GM13976 (cell line): ENCODE measurements at regions not wholly inside any gene's neighbourhood (a gene's known extent, or its start where the extent isn't known, plus 50 kb on each side); places are given as distances from the start of the nearest gene placed in this dataset.

Source experiments
- DNase-seq: peaks from one replicate; pipeline ENCODE4 v3.0.0; 2012; ENCODE audit warnings: low spot score
- in situ Hi-C: fragments of 300-500 bp; cut with MboI; formaldehyde crosslinking; loops from one replicate; pipeline ENCODE4 v1.12.0; 2022; ENCODE audit warnings: low sequenced_read_pairs, mixed read lengths, inconsistent platforms; ENCODE audit not compliant: unreplicated experiment
- TF ChIP-seq, protein P1 (sequence below): IDR thresholded peaks from 2 replicates; pipeline ENCODE4 v1.5.1; 2012; ENCODE audit warnings: borderline replicate concordance, mild to moderate bottlenecking; ENCODE audit not compliant: insufficient read depth; ENCODE audit errors: extremely low read depth, missing control alignments, control extremely low read depth

DNA sequence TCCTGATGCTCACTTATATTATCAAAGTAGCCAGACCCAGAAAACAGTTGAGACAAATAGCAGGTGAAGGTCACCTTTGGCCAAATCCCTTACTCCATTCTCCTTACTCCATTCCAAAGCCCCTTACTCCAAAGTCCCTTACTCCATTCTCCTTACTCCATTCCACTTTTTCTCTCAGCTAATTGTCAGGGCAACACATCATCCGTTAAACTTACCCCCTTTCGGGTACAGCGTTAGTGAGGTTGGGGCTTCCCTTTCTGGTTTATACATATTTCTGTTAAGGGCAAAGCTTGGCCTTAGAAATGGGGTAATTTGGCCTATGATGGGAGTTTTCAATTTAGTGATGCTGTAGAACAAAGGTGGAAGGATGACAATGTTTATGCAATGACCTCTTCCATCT lies 111.8 kb upstream of the CCND2 start:
- in situ Hi-C loops, result no loop called here
- TF ChIP-seq, protein P1, sequence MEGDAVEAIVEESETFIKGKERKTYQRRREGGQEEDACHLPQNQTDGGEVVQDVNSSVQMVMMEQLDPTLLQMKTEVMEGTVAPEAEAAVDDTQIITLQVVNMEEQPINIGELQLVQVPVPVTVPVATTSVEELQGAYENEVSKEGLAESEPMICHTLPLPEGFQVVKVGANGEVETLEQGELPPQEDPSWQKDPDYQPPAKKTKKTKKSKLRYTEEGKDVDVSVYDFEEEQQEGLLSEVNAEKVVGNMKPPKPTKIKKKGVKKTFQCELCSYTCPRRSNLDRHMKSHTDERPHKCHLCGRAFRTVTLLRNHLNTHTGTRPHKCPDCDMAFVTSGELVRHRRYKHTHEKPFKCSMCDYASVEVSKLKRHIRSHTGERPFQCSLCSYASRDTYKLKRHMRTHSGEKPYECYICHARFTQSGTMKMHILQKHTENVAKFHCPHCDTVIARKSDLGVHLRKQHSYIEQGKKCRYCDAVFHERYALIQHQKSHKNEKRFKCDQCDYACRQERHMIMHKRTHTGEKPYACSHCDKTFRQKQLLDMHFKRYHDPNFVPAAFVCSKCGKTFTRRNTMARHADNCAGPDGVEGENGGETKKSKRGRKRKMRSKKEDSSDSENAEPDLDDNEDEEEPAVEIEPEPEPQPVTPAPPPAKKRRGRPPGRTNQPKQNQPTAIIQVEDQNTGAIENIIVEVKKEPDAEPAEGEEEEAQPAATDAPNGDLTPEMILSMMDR, result no peak
- DNase-seq, result no peak

DNA sequence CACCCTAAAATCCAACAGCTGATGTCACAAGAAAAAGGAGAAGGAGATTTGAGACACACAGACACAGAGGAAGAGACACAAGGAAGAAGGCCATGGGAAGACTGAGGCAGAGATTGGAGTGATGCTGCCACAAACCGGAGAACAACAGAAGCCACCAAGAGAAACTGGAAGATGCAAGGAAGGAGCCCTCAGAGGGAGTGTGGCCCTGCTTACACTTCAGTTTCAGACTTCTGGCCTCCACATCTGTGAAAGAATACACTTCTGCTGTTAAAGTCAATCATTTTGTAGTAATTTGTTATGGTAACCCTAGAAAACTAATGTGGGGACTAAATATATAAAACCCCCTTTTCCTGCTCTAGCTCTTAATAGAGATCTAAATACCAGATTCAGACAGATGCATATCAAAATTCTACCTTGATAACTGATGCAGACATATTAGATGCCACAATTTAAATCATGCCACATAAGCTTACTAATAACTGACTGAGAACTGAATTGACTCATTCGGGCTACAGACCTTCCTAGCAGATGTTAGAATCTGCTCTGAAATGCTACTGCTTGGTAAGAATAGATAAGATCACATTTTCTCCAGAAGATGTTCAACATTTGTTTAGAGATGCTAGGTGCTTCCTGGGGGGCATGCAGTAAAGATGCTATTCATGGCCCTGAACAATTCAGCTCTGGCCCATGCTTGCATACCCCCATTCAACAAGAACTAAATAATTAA lies 113.1 kb upstream of the CCND2 start:
- in situ Hi-C loops, result no loop called here
- TF ChIP-seq, protein P1, result no peak
- no peak for DNase-seq

DNA sequence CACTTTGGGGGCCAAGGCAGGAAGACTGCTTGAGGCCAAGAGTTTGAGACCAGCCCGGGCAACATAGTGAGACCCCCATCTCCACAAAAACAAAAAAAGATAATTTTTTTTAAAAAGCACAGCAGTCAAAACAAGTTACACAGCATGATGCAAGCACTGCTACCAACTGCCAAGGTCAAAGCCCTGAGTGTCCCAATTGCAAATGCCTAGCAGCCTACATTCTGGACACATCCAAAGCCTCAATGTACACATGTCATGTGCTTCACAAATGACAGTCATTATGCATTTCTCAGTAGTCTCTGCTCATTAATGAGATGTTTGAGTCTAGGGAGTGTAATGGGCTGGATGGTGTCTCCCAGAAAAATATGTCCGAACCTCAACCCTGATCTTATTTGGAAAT lies 113.7 kb upstream of the CCND2 start:
- in situ Hi-C loops, result no loop called here
- TF ChIP-seq, protein P1, result no peak

DNA sequence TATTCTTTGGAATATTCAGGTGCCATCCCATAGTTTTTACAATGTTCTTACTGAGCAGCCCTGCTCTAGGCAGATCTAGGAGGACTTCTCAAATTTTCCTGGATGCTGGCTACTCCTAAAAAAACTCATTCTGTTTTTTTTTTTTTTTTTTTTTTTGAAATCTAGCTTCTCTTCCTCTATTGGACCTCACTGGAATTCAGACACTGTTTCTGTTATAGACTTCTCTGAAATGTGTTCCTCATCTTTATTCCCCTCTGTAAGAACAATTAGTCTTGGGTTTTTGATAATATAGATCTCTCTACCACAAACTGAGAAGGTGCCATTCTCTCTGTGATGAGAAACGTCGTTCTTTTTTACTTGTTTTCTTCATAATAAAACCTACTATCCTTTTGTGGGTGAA lies 115.3 kb upstream of the CCND2 start:
- in situ Hi-C loops, result no loop called here
- TF ChIP-seq, protein P1, result no peak
- DNase-seq, result no peak

More for the DNA sequence above, 113.7 kb upstream of the CCND2 start:
- DNase-seq, result no peak

DNA sequence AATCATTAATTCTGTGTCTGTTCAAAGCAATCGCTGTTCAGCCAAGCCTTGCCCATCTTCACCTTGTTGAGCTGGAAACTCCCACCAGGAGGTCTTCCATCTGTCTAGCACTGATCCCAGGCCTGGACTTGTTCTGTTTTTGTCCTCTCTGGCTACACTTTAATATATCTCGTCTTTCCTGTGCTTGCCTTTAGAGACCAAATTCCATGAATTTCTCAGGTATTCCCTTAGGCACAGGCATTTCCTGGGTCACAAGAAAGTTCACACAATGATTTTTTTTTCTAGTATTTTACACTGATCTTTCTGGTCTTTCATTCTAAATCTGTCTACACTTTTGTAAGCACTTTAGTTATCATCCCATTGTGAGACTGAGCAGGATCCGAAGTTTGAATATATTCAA lies 116.4 kb upstream of the CCND2 start:
- TF ChIP-seq, protein P1, result no peak
- in situ Hi-C loops, result no loop called here
- DNase-seq, result no peak

DNA sequence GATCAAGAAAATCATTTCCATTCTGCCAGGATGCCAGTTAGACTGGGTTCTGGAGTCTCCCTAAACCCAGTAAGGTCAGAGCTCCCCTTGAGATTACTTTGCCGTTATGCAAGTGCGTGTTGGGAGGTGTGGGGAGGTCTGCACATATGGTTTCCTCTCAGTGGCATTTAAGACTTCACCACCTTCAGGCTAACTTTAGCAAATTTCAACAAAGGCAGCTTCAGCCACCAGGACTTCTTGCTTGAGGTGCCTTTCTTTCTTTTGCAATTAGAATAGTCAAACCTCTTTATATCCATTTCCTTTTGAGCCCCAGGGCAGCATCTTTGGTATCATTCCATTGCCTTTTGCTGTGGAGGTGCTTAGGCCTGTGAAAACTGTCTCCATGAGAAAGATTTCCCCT lies 117.2 kb upstream of the CCND2 start:
- in situ Hi-C loops, result no loop called here
- TF ChIP-seq, protein P1, result no peak
- no peak for DNase-seq

DNA sequence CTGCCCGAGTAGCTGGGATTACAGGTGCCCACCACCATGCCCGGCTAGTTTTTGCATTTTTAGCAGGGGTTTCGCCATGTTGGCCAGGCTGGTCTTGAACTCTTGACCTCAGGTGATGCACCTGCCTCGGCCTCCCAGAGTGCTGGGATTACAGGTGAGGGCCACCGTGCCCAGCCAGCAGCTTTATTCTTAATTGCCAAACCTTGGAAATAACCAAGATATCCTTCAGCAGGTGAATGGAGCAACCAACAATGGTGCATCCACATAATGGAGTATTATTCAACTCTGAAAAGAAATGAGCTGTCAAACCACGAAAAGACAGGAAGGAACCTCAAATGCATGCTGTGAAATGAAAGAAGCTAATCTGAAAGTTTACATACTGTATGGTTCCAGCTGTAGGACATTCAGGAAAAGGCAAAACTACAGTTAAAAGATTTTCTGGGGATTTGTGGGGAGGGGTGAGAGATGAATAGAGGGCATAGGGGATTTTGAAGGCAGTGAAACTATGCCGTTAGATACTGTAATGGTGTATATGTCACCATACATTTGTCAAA lies 118.8 kb upstream of the CCND2 start:
- TF ChIP-seq, protein P1, result no peak
- in situ Hi-C loops, result no loop called here
- DNase-seq, result no peak
